Activated naive CD8-positive, alpha-beta T cell treated with anti-CD3 and anti-CD28 coated beads, Interleukin-2, amount 50 U/mL, for 24 hours (primary cell): ENCODE measurements at regions not wholly inside any gene's neighbourhood (a gene's known extent, or its start where the extent isn't known, plus 50 kb on each side); places are given as distances from the start of the nearest gene placed in this dataset.

ENCODE experiments used
- ATAC-seq: fragments of 150-1000 bp; cut with Tn5 transposase; one replicate; pipeline ENCODE4 v1.10.0; 2021
- DNase-seq: peaks from one replicate; pipeline ENCODE4 v3.0.0; 2021
- H3K27ac Mint-ChIP-seq: one replicate; pipeline ENCODE4 v1.8.0; 2021; ENCODE audit warnings: mild to moderate bottlenecking, mixed read lengths
- H3K27me3 Mint-ChIP-seq: one replicate; pipeline ENCODE4 v1.8.0; 2021; ENCODE audit warnings: mixed read lengths
- H3K36me3 Mint-ChIP-seq: one replicate; pipeline ENCODE4 v1.8.0; 2021; ENCODE audit warnings: low read depth, mixed read lengths
- H3K4me1 Mint-ChIP-seq: one replicate; pipeline ENCODE4 v1.8.0; 2021; ENCODE audit warnings: mixed read lengths
- H3K4me3 Mint-ChIP-seq: one replicate; pipeline ENCODE4 v1.8.0; 2021; ENCODE audit warnings: mild to moderate bottlenecking, moderate library complexity, mixed read lengths
- H3K9me3 Mint-ChIP-seq: one replicate; pipeline ENCODE4 v1.8.0; 2021; ENCODE audit warnings: mixed read lengths

- peaks cover 62% of the 10 kb centered on the region for H3K4me1 Mint-ChIP-seq
- H3K9me3 Mint-ChIP-seq: peaks cover 10% of the 10 kb centered on the region
- no peak overlapping the region for H3K4me3 Mint-ChIP-seq
- H3K27me3 Mint-ChIP-seq: no peaks in the 10 kb centered on the region
- no peak for ATAC-seq
- peaks cover 14% of the 10 kb centered on the region for H3K36me3 Mint-ChIP-seq
- H3K27ac Mint-ChIP-seq: no peak overlapping the region
- no peak for DNase-seq
These were observed 159.4 kb downstream of the UBE2E3 start for GRCh38 chr2:181139831-181140230.

DNA sequence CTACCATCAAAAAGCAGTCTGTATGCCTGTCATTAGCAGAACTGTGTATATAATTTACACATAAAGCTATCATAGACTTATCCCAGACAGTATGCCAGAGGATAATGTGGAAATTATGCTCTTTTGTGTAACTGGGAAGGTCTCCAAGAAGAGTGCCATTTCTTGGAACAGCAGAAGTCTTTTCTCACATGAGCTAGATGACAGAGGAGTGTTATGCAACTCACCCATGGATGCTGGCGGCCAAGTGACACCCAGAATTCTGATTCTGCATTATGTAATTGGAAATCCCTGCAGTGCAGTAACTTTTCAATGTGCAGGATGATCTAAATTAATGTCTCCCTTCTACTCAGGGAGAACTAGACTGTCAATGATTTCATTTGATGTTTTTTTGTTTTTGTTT, 160.0 kb downstream of the UBE2E3 start:
- Mint-ChIP-seq H3K27me3 (no peaks in the 10 kb centered on the region), H3K36me3 (peaks cover 16% of the 10 kb centered on the region), H3K4me1 (peaks cover 65% of the 10 kb centered on the region), H3K9me3 (peaks cover 14% of the 10 kb centered on the region), H3K27ac (no peak overlapping the region), H3K4me3 (no peak overlapping the region)
- ATAC-seq (no peak), DNase-seq (no peak)

- ATAC-seq (no peak), DNase-seq (no peak)
- H3K4me3 Mint-ChIP-seq: peak overlapping the region; percentile 64
- peaks cover 12% of the 10 kb centered on the region for H3K36me3 Mint-ChIP-seq
- H3K27me3 Mint-ChIP-seq: no peaks in the 10 kb centered on the region
- peaks cover 66% of the 10 kb centered on the region for H3K4me1 Mint-ChIP-seq
- H3K27ac Mint-ChIP-seq: peak overlapping the region; percentile 83
- H3K9me3 Mint-ChIP-seq: peaks cover 9% of the 10 kb centered on the region
These were observed 160.5 kb downstream of the UBE2E3 start for GRCh38 chr2:181140928-181141327.

- Mint-ChIP-seq H3K9me3 (peaks cover 6% of the 10 kb centered on the region), H3K4me1 (peaks cover 73% of the 10 kb centered on the region)
These were observed 161.3 kb downstream of the UBE2E3 start for GRCh38 chr2:181141676-181142075.

DNA sequence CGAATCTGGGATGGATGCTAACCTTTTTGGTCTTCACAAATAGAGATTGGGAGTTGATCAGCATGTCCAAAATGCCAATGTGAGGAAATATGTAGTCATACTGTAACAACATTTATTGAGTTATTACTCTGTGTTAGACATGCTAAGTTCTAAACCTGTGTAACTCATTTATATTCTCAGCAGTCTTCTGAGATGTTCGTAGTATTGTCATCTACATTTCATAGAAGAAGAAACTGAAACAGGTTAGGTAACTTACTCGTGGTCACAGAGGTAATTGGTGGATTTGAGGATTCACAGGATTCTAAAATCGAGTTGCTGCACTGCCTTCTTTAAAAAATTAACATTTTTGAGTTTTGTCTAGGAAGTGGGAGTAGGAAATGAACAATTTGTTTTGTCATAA, 162.1 kb downstream of the UBE2E3 start:
- peak overlapping the region; percentile 72 for H3K4me3 Mint-ChIP-seq
- H3K27me3 Mint-ChIP-seq: no peaks in the 10 kb centered on the region
- H3K27ac Mint-ChIP-seq: peak overlapping the region; percentile 83
- peaks cover 73% of the 10 kb centered on the region for H3K4me1 Mint-ChIP-seq
- ATAC-seq (peak; percentile 85), DNase-seq (no peak)
- H3K36me3 Mint-ChIP-seq: peaks cover 11% of the 10 kb centered on the region
- peaks cover 6% of the 10 kb centered on the region for H3K9me3 Mint-ChIP-seq

More at GRCh38 chr2:181141676-181142075, 161.3 kb downstream of the UBE2E3 start:
- H3K36me3 Mint-ChIP-seq: peaks cover 11% of the 10 kb centered on the region
- peak overlapping the region; percentile 64 for H3K4me3 Mint-ChIP-seq
- DNase-seq: no peak
- no peak for ATAC-seq
- no peaks in the 10 kb centered on the region for H3K27me3 Mint-ChIP-seq
- H3K27ac Mint-ChIP-seq: peak overlapping the region; percentile 83

DNA sequence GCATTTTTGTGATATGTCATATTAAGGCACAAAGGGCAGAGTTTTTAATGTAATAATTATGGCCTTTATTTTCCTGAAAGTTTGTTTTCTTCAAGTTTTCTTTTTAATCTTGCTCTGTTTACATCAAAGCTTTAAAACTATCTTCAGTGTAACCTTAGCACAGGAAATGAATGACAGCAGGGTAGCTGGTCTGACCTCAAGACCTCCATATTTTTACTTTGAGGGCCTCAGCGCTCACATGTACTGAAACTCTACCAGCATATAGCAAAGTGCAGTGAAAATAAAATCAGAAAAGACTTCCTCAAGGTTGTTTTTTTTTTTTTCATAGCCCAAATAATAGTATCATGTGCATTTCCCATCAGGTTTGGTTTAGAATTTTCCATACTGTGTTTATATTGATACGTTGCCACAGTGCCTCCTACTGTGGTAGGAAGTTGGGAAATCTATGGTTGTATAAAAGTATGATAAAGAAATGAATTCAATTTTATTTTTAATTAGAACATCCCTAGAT, 163.4 kb downstream of the UBE2E3 start:
- Mint-ChIP-seq H3K4me3 (peak overlapping the region; percentile 47), H3K4me1 (peaks cover 80% of the 10 kb centered on the region), H3K36me3 (peaks cover 11% of the 10 kb centered on the region), H3K27ac (peak overlapping the region; percentile 83), H3K27me3 (no peaks in the 10 kb centered on the region), H3K9me3 (peaks cover 6% of the 10 kb centered on the region)
- no peak for ATAC-seq
- DNase-seq: no peak

DNA sequence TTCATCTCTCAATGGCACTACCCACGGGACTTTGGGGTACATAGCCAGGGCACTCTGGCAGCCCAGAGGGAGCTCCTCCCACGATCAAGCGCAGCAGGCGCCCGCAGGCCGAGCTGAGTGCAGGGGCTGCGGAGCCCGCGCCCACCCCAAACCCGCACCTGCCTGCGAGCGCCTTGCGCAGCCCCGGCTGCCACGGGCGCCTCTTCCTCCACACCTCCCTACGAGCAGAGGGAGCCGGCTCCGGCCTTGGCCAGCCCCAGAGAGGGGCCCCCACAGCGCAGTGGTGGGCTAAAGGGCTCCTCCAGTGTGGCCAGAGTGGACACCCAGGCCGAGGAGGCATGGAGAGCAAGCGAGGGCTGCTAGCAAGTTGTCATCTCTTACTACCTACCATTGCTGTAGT, 165.2 kb downstream of the UBE2E3 start:
- peak overlapping the region; percentile 45 for H3K27ac Mint-ChIP-seq
- no peak for DNase-seq
- peaks cover 74% of the 10 kb centered on the region for H3K4me1 Mint-ChIP-seq
- no peak for ATAC-seq
- no peaks in the 10 kb centered on the region for H3K27me3 Mint-ChIP-seq
- peaks cover 6% of the 10 kb centered on the region for H3K9me3 Mint-ChIP-seq
- H3K36me3 Mint-ChIP-seq: peaks cover 11% of the 10 kb centered on the region
- H3K4me3 Mint-ChIP-seq: no peak overlapping the region

- Mint-ChIP-seq H3K9me3 (peaks cover 6% of the 10 kb centered on the region), H3K36me3 (peaks cover 11% of the 10 kb centered on the region), H3K27ac (peak overlapping the region; percentile 45), H3K4me1 (peaks cover 71% of the 10 kb centered on the region), H3K27me3 (no peaks in the 10 kb centered on the region), H3K4me3 (no peak overlapping the region)
- DNase-seq (no peak), ATAC-seq (peak; percentile 50)
These were observed 165.8 kb downstream of the UBE2E3 start for GRCh38 chr2:181146171-181146570.

- H3K9me3 Mint-ChIP-seq: peaks cover 6% of the 10 kb centered on the region
- no peaks in the 10 kb centered on the region for H3K27me3 Mint-ChIP-seq
- peaks cover 75% of the 10 kb centered on the region for H3K4me1 Mint-ChIP-seq
- H3K27ac Mint-ChIP-seq: peak overlapping the region; percentile 2
- DNase-seq (no peak), ATAC-seq (no peak)
- no peak overlapping the region for H3K4me3 Mint-ChIP-seq
- H3K36me3 Mint-ChIP-seq: peaks cover 11% of the 10 kb centered on the region
These were observed 168.7 kb downstream of the UBE2E3 start for GRCh38 chr2:181149056-181149455.

- DNase-seq: no peak
- Mint-ChIP-seq H3K4me1 (peaks cover 55% of the 10 kb centered on the region), H3K4me3 (peak overlapping the region; percentile 15), H3K27ac (peak overlapping the region; percentile 37), H3K9me3 (peaks cover 18% of the 10 kb centered on the region), H3K27me3 (no peaks in the 10 kb centered on the region), H3K36me3 (peaks cover 16% of the 10 kb centered on the region)
- ATAC-seq: no peak
These were observed 171.8 kb downstream of the UBE2E3 start for GRCh38 chr2:181152226-181152625.

DNA sequence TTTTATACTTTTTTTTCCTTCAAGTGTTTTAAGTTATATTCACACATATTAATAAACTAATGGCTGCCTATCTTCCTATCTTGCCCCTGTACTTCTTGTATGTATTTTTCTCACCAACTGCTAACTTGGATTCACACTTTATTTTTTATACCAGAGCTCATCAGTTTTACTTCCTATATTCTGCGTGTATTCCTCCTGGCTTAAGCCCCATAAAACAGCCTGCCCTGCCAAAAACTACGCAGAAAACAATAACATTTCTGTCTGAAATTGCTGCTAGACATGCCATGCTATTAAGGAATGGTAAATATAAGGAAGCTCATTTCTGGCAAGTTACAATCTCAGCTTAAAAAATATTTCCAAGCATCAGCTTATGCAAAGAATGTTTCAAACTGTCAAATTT, 172.3 kb downstream of the UBE2E3 start:
- DNase-seq (no peak), ATAC-seq (no peak)
- H3K9me3 Mint-ChIP-seq: peaks cover 18% of the 10 kb centered on the region
- H3K4me1 Mint-ChIP-seq: peaks cover 51% of the 10 kb centered on the region
- H3K27me3 Mint-ChIP-seq: no peaks in the 10 kb centered on the region
- peak overlapping the region; percentile 37 for H3K27ac Mint-ChIP-seq
- peak overlapping the region; percentile 15 for H3K4me3 Mint-ChIP-seq
- H3K36me3 Mint-ChIP-seq: peaks cover 18% of the 10 kb centered on the region

DNA sequence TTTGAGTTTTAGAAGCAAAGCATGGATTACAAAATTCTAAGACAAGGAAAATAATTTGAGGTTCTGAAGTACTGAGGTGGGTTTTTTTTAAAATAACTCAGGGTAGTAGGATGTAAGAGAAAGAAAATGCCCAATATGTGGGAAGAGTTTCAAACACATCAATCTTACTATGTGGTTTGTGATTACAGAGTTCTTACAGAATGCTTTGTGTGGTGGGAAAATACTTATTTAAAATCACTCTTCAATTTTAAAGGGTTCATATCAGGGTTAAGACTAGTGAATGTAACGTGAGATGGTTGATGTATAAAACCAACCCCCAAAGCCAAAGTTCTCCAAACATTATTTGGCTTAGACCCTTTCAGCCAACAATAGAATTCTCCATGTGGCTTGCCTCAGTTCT, 173.5 kb downstream of the UBE2E3 start:
- Mint-ChIP-seq H3K9me3 (peaks cover 18% of the 10 kb centered on the region), H3K36me3 (peaks cover 18% of the 10 kb centered on the region), H3K27me3 (no peaks in the 10 kb centered on the region), H3K27ac (no peak overlapping the region), H3K4me1 (peaks cover 43% of the 10 kb centered on the region), H3K4me3 (no peak overlapping the region)
- no peak for ATAC-seq
- no peak for DNase-seq

DNA sequence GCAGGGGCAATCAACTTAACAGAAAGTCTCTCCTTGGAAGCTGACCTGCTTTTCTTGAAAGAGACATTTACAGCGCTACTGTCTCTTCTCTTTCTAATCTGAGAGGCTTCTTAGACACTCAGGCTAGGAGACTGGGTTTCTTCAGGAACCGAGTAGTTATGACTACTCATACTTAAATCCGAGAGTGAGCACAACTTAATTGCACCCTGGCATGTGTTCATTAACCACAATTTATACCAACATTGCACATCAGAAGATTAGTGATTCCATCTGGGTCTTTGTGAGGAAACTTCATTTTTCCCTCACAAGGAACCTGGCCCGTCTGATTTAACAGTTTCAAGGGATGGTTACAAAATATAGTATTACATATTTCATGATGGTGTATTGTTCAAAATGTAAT, 176.9 kb downstream of the UBE2E3 start:
- Mint-ChIP-seq H3K27me3 (no peaks in the 10 kb centered on the region), H3K9me3 (peaks cover 26% of the 10 kb centered on the region), H3K4me3 (no peak overlapping the region), H3K27ac (no peak overlapping the region), H3K4me1 (peaks cover 32% of the 10 kb centered on the region), H3K36me3 (peaks cover 18% of the 10 kb centered on the region)
- DNase-seq (no peak), ATAC-seq (no peak)

- H3K36me3 Mint-ChIP-seq: peaks cover 18% of the 10 kb centered on the region
These were observed 178.0 kb downstream of the UBE2E3 start for GRCh38 chr2:181158427-181158826.

DNA sequence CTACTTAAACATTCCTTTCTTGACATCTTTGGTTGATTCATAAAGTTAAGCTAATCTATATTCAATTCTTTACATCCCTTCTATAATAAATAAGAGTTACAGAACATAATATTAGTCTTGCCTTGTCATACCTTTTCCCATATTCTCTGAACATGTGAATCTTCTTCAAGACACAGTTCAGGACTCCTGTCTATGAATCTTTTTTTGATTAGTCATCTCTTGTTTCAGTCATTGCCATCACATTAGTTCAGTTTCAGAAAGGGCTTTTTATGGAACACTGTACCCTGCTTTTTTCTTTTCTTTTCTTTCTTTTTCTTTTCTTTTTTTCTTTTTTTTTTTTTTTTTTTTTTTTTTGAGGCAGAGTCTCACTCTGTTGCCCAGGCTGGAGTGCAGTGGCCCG, 181.2 kb downstream of the UBE2E3 start:
- peaks cover 14% of the 10 kb centered on the region for H3K36me3 Mint-ChIP-seq
- no peaks in the 10 kb centered on the region for H3K27me3 Mint-ChIP-seq
- ATAC-seq (no peak), DNase-seq (no peak)
- no peak overlapping the region for H3K27ac Mint-ChIP-seq
- peaks cover 23% of the 10 kb centered on the region for H3K9me3 Mint-ChIP-seq
- H3K4me1 Mint-ChIP-seq: peaks cover 49% of the 10 kb centered on the region
- H3K4me3 Mint-ChIP-seq: no peak overlapping the region

More at GRCh38 chr2:181158427-181158826, 178.0 kb downstream of the UBE2E3 start:
- DNase-seq: no peak
- H3K27ac Mint-ChIP-seq: no peak overlapping the region
- peaks cover 26% of the 10 kb centered on the region for H3K4me1 Mint-ChIP-seq
- no peaks in the 10 kb centered on the region for H3K27me3 Mint-ChIP-seq
- H3K9me3 Mint-ChIP-seq: peaks cover 26% of the 10 kb centered on the region
- ATAC-seq: no peak
- no peak overlapping the region for H3K4me3 Mint-ChIP-seq

GRCh38 chr2:181163139-181163538, 182.7 kb downstream of the UBE2E3 start:
- Mint-ChIP-seq H3K4me1 (peaks cover 49% of the 10 kb centered on the region), H3K36me3 (peaks cover 21% of the 10 kb centered on the region), H3K27ac (no peak overlapping the region), H3K4me3 (peak overlapping the region; percentile 7), H3K9me3 (peaks cover 31% of the 10 kb centered on the region), H3K27me3 (no peaks in the 10 kb centered on the region)
- DNase-seq (no peak), ATAC-seq (peak; percentile 56)
